Trophoblast cell (in vitro differentiated cells and primary cell): ENCODE measurements at regions not wholly inside any gene's neighbourhood (a gene's known extent, or its start where the extent isn't known, plus 50 kb on each side); places are given as distances from the start of the nearest gene placed in this dataset.
"Not testable (repeated sequence)": the region's sequence is repeated elsewhere in the genome, so short reads cannot be mapped to it uniquely, and the experiment has no call there.

ENCODE experiments used
- DNase-seq, 2 donors: peaks; one replicate each; pipeline ENCODE4 v3.0.0-alpha.2; 2016
- H2AFZ ChIP-seq: 2 replicates; pipeline ENCODE4 v1.6.1; 2013; ENCODE audit warnings: low read length, moderate library complexity, mild to moderate bottlenecking; ENCODE audit not compliant: insufficient read depth, poor library complexity
- H2AK5ac ChIP-seq: 2 replicates; pipeline ENCODE4 v1.6.1; 2013; ENCODE audit warnings: mild to moderate bottlenecking, low read length
- H2BK120ac ChIP-seq: 2 replicates; pipeline ENCODE4 v1.6.1; 2013; ENCODE audit warnings: low read length, mild to moderate bottlenecking, moderate library complexity; ENCODE audit not compliant: insufficient read depth, poor library complexity
- H2BK12ac ChIP-seq: 2 replicates; pipeline ENCODE4 v1.6.1; 2013; ENCODE audit warnings: mild to moderate bottlenecking, low read length, moderate library complexity
- H2BK5ac ChIP-seq: 2 replicates; pipeline ENCODE4 v1.6.1; 2013; ENCODE audit warnings: low read length, low read depth, moderate library complexity, mild to moderate bottlenecking; ENCODE audit not compliant: poor library complexity
- H3K14ac ChIP-seq: 2 replicates; pipeline ENCODE4 v1.6.1; 2013; ENCODE audit warnings: mild to moderate bottlenecking, low read length
- H3K18ac ChIP-seq: 2 replicates; pipeline ENCODE4 v1.6.1; 2013; ENCODE audit warnings: mild to moderate bottlenecking, low read length
- H3K23ac ChIP-seq: 2 replicates; pipeline ENCODE4 v1.6.1; 2013; ENCODE audit warnings: low read length
- H3K27ac ChIP-seq: 2 replicates; pipeline ENCODE4 v1.5.1; 2013; ENCODE audit warnings: low read depth, mild to moderate bottlenecking, inconsistent platforms, low read length, moderate library complexity
- H3K27me3 ChIP-seq: 2 replicates; pipeline ENCODE4 v1.6.1; 2013; ENCODE audit warnings: inconsistent platforms, mild to moderate bottlenecking, low read length, moderate library complexity; ENCODE audit not compliant: insufficient read depth
- H3K36me3 ChIP-seq, 2 experiments: 1 replicate in 1 of 2; 2 replicates in 1 of 2; pipeline ENCODE4 v1.6.1; 2013; ENCODE audit warnings: low read length in 2 of 2, mild to moderate bottlenecking in 2 of 2, moderate library complexity in 1 of 2; ENCODE audit not compliant: insufficient read depth in 2 of 2, control insufficient read depth in 1 of 2
- H3K4ac ChIP-seq: 2 replicates; pipeline ENCODE4 v1.6.1; 2013; ENCODE audit warnings: low read depth, mild to moderate bottlenecking, low read length, moderate library complexity
- H3K4me1 ChIP-seq, 2 experiments: 1 replicate in 1 of 2; 2 replicates in 1 of 2; pipeline ENCODE4 v1.6.1; 2013; ENCODE audit warnings: low read length in 2 of 2, mild to moderate bottlenecking in 2 of 2, moderate library complexity in 1 of 2; ENCODE audit not compliant: insufficient read depth in 2 of 2, control insufficient read depth in 1 of 2
- H3K4me2 ChIP-seq: 2 replicates; pipeline ENCODE4 v1.6.1; 2013; ENCODE audit warnings: inconsistent platforms, mild to moderate bottlenecking, low read length, moderate library complexity
- H3K4me3 ChIP-seq: 2 replicates; pipeline ENCODE4 v1.5.1; 2013; ENCODE audit warnings: mild to moderate bottlenecking, low read depth, low read length, inconsistent platforms
- H3K79me1 ChIP-seq: one replicate; pipeline ENCODE4 v1.6.1; 2013; ENCODE audit warnings: low read length
- H3K79me2 ChIP-seq: 2 replicates; pipeline ENCODE4 v1.6.1; 2013; ENCODE audit warnings: low read length, mild to moderate bottlenecking; ENCODE audit not compliant: control insufficient read depth, insufficient read depth, poor library complexity
- H3K9ac ChIP-seq: 2 replicates; pipeline ENCODE4 v1.6.1; 2013; ENCODE audit warnings: mild to moderate bottlenecking, low read length
- H3K9me3 ChIP-seq: 2 replicates; pipeline ENCODE4 v1.6.1; 2013; ENCODE audit warnings: low read depth, mild to moderate bottlenecking, control low read depth, inconsistent platforms, low read length; ENCODE audit not compliant: insufficient read depth
- H4K12ac ChIP-seq: 2 replicates; pipeline ENCODE4 v1.6.1; 2013; ENCODE audit warnings: low read depth, mild to moderate bottlenecking, low read length, moderate library complexity
- H4K8ac ChIP-seq: 2 replicates; pipeline ENCODE4 v1.6.1; 2013; ENCODE audit warnings: low read depth, mild to moderate bottlenecking, low read length, moderate library complexity
- H4K91ac ChIP-seq: one replicate; pipeline ENCODE4 v1.6.1; 2013; ENCODE audit warnings: low read depth, mild to moderate bottlenecking, low read length, moderate library complexity
- WGBS: extraction: QIAGEN DNeasy Blood & Tissue Kit; methylation state at CpG from one replicate; pipeline ENCODE4 v1.1.7; 2013; ENCODE audit warnings: missing lambda C conversion rate; ENCODE audit not compliant: insufficient read length, insufficient coverage; ENCODE audit errors: extremely low coverage; 5-methylcytosine and 5-hydroxymethylcytosine counted together

- no peak overlapping the region for H2AK5ac ChIP-seq
- H3K4me3 ChIP-seq, result no peak overlapping the region
- H3K27me3 ChIP-seq, result no peaks in the 10 kb centered on the region
- H2AFZ ChIP-seq, result no peak overlapping the region
- H3K18ac ChIP-seq, result no peak overlapping the region
- no peak overlapping the region for H2BK120ac ChIP-seq
- H3K4me1 ChIP-seq, result no peaks in the 10 kb centered on the region
- no peaks in the 10 kb centered on the region for H3K36me3 ChIP-seq
- no peaks in the 10 kb centered on the region for H3K79me2 ChIP-seq
- H3K4ac ChIP-seq, result no peak overlapping the region
- DNase-seq, result no peak
- no peak overlapping the region for H3K27ac ChIP-seq
- no peak overlapping the region for H4K12ac ChIP-seq
- H4K8ac ChIP-seq, result no peak overlapping the region
- no peaks in the 10 kb centered on the region for H3K79me1 ChIP-seq
- no peak overlapping the region for H3K14ac ChIP-seq
- H3K4me2 ChIP-seq, result no peak overlapping the region
- no CpG with 5 or more reads among the region's 7 CpGs for WGBS
- no peak overlapping the region for H3K23ac ChIP-seq
- no peak overlapping the region for H3K9ac ChIP-seq
- peaks cover 30% of the 10 kb centered on the region for H3K9me3 ChIP-seq
- H2BK5ac ChIP-seq, result no peak overlapping the region
- H4K91ac ChIP-seq, result no peak overlapping the region
- H2BK12ac ChIP-seq, result no peak overlapping the region
These were observed 198.0 kb downstream of the ANKRD30B start for GRCh38 chr18:14945984-14946383.

DNA sequence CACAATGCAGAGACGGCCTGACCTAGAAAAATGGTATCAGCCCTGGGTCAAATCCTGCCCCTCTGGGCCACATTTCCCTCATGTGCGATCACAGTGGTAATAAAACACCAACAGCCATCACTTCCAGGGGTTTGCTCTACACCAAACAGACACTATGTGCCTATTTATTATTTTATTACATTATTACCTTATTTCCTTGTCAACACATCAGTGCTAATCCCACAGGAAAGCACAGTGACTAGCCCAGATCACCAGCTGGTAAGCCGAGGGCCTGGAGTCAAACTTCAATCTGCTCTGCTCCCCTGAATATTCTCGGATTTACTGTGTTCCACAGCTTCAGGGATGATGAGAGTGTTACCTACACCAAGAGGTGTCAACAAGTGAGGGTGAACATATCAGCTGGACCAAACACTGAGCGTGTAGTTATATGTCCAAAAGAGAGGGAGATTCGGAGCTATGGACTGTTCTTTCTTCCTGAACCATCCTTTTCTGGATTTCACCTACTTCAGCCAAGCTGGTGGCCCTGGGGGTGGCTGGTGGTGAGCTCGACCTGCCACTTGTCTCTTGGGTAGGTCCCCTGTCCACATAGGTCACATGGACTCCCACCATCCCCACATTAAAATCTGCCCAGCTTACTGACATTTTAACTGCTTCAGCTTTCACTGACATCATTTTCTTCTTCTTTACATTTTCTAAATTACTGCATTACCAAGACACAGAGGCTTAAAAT is 198.9 kb downstream of the ANKRD30B start:
- not testable (repeated sequence) for H4K91ac ChIP-seq, H3K4me2 ChIP-seq, H2BK5ac ChIP-seq, H4K8ac ChIP-seq, H3K79me2 ChIP-seq, H3K9ac ChIP-seq, H2AFZ ChIP-seq, H3K4ac ChIP-seq, H4K12ac ChIP-seq, H3K36me3 ChIP-seq, H3K27ac ChIP-seq, H3K18ac ChIP-seq, DNase-seq, H2BK12ac ChIP-seq, H3K23ac ChIP-seq, H3K79me1 ChIP-seq, H2BK120ac ChIP-seq, H3K14ac ChIP-seq, H2AK5ac ChIP-seq, H3K4me1 ChIP-seq, H3K27me3 ChIP-seq, H3K4me3 ChIP-seq
- no CpG with 5 or more reads among the region's 7 CpGs for WGBS
- peaks cover 25% of the 10 kb centered on the region for H3K9me3 ChIP-seq

- Histone ChIP-seq H4K12ac (no peak overlapping the region), H2AFZ (no peak overlapping the region), H3K27ac (no peak overlapping the region), H3K18ac (no peak overlapping the region), H2BK5ac (no peak overlapping the region), H3K4ac (no peak overlapping the region), H3K14ac (no peak overlapping the region), H3K9ac (no peak overlapping the region), H3K9me3 (peaks cover 22% of the 10 kb centered on the region), H3K4me1 (no peaks in the 10 kb centered on the region), H4K8ac (no peak overlapping the region), H3K4me3 (no peak overlapping the region), H2BK12ac (no peak overlapping the region), H3K79me1 (no peaks in the 10 kb centered on the region), H3K23ac (no peak overlapping the region), H3K36me3 (no peaks in the 10 kb centered on the region), H3K27me3 (no peaks in the 10 kb centered on the region), H3K79me2 (no peaks in the 10 kb centered on the region), H4K91ac (no peak overlapping the region), H3K4me2 (no peak overlapping the region), H2BK120ac (no peak overlapping the region), H2AK5ac (no peak overlapping the region)
- no peak for DNase-seq
- WGBS, result no CpG with 5 or more reads among the region's 8 CpGs
These were observed 199.7 kb downstream of the ANKRD30B start for GRCh38 chr18:14947482-14948162.

GRCh38 chr18:14948163-14948540 is 200.2 kb downstream of the ANKRD30B start:
- no CpG with 5 or more reads among the region's 3 CpGs for WGBS
- no peak overlapping the region for H4K12ac ChIP-seq

More at GRCh38 chr18:14948163-14948540, 200.2 kb downstream of the ANKRD30B start:
- H3K9me3 ChIP-seq, result peaks cover 22% of the 10 kb centered on the region
- no peak overlapping the region for H3K14ac ChIP-seq
- H3K18ac ChIP-seq, result no peak overlapping the region
- H4K8ac ChIP-seq, result no peak overlapping the region
- H2BK5ac ChIP-seq, result no peak overlapping the region
- no peaks in the 10 kb centered on the region for H3K79me1 ChIP-seq
- H2AFZ ChIP-seq, result no peak overlapping the region
- no peaks in the 10 kb centered on the region for H3K79me2 ChIP-seq
- no peaks in the 10 kb centered on the region for H3K36me3 ChIP-seq
- H2AK5ac ChIP-seq, result no peak overlapping the region
- H3K4ac ChIP-seq, result no peak overlapping the region
- no peaks in the 10 kb centered on the region for H3K27me3 ChIP-seq
- no peaks in the 10 kb centered on the region for H3K4me1 ChIP-seq
- H2BK12ac ChIP-seq, result no peak overlapping the region
- H4K91ac ChIP-seq, result no peak overlapping the region
- no peak overlapping the region for H2BK120ac ChIP-seq
- H3K23ac ChIP-seq, result no peak overlapping the region
- no peak overlapping the region for H3K4me2 ChIP-seq
- DNase-seq, result no peak
- H3K27ac ChIP-seq, result no peak overlapping the region
- H3K9ac ChIP-seq, result no peak overlapping the region
- H3K4me3 ChIP-seq, result no peak overlapping the region
